ENCODE measurements at regions not wholly inside any gene's neighbourhood (a gene's known extent, or its start where the extent isn't known, plus 50 kb on each side); places are given as distances from the start of the nearest gene placed in this dataset.

- H3K4me3 ChIP-seq (replicated peaks in 1 of 3; ENCODE audit: insufficient read depth in 1 of 3, low read depth in 1 of 3, low read length in 3 of 3) = no peak overlapping the region
- no peaks in the 10 kb centered on the region for H3K4me1 ChIP-seq (ENCODE audit: control insufficient read depth, extremely low read depth, insufficient read depth, low read length)
- no peak overlapping the region for H3K9ac ChIP-seq (replicated peaks; ENCODE audit: extremely low read depth, insufficient read depth, low read length)
- H3K36me3 ChIP-seq (ENCODE audit: control insufficient read depth in 2 of 2, extremely low read depth in 1 of 2, insufficient read depth in 2 of 2, low read length in 2 of 2) = no peaks in the 10 kb centered on the region
- TF ChIP-seq POLR2AphosphoS5 (IDR thresholded peaks at IDR 0.05; ENCODE audit: insufficient read depth, low read depth, low read length) (no peak), CTCF (IDR thresholded peaks at IDR 0.05; ENCODE audit: extremely low read depth in 1 of 2, insufficient read depth in 1 of 2, low read depth in 1 of 2, low read length in 2 of 2) (no peak), FOS (IDR thresholded peaks at IDR 0.05; ENCODE audit: borderline replicate concordance, insufficient read depth, low read length) (no peak), EZH2 (IDR thresholded peaks at IDR 0.05; ENCODE audit: borderline replicate concordance, low read depth, low read length, severe bottlenecking) (no peak), GATA2 (IDR thresholded peaks at IDR 0.05; ENCODE audit: insufficient read depth, insufficient read length, low read depth, low read length) (no peak), POLR2A (IDR thresholded peaks at IDR 0.05; ENCODE audit: low read depth, low read length) (no peak), MAX (IDR thresholded peaks at IDR 0.05; ENCODE audit: insufficient read depth, insufficient read length) (no peak), JUN (IDR thresholded peaks at IDR 0.05; ENCODE audit: borderline replicate concordance, insufficient read depth, insufficient read length, low read depth) (no peak), MYC (IDR thresholded peaks at IDR 0.05; ENCODE audit: low read depth, low read length) (no peak)
- no peaks in the 10 kb centered on the region for H3K27me3 ChIP-seq (ENCODE audit: control insufficient read depth in 2 of 2, insufficient read depth in 2 of 2, low read length in 2 of 2)
- DNase-seq (ENCODE audit: low read depth, low spot score) (no peak), FAIRE-seq (no peak)
- no peaks in the 10 kb centered on the region for H4K20me1 ChIP-seq (replicated peaks; ENCODE audit: control insufficient read depth, extremely low read depth, insufficient read depth, low read length)
- POLR2A ChIA-PET = no interaction called here
- H3K4me2 ChIP-seq (ENCODE audit: insufficient read depth, low read length) = no peak overlapping the region
- no peaks in the 10 kb centered on the region for H3K9me1 ChIP-seq (replicated peaks; ENCODE audit: control insufficient read depth, extremely low read depth, insufficient read depth, low read length)
- no peak overlapping the region for H2AFZ ChIP-seq (ENCODE audit: low read depth, low read length)
- H3K27ac ChIP-seq (ENCODE audit: insufficient read depth, low read depth, low read length) = no peak overlapping the region
- CTCF ChIA-PET = no interaction called here
- no peaks in the 10 kb centered on the region for H3K79me2 ChIP-seq (ENCODE audit: control insufficient read depth, insufficient read depth, low read length)
- intact Hi-C loops (cut with micrococcal nuclease) = no loop called here
- dilution Hi-C loops (cut with MboI; ENCODE audit: extremely low pct_ligation_motif_present, low sequenced_read_pairs) = no loop called here
- H3K9me3 ChIP-seq (replicated peaks; ENCODE audit: control insufficient read depth, insufficient read depth, low read length) = no peaks in the 10 kb centered on the region
- no TSS peak for BruUV-seq (replicated peaks)
Measured at GRCh38 chr4:1504595-1505500, 98.6 kb upstream of the NKX1-1 start.

Data from endothelial cell of umbilical vein (primary cell).